B cell (primary cell): ENCODE measurements at regions not wholly inside any gene's neighbourhood (a gene's known extent, or its start where the extent isn't known, plus 50 kb on each side); places are given as distances from the start of the nearest gene placed in this dataset.

Source experiments
- ATAC-seq: fragments of 200-7000 bp; cut with Tn5 transposase; one replicate; pipeline ENCODE4 v1.10.0; 2021; ENCODE audit warnings: low read depth, mild to moderate bottlenecking, moderate number of reproducible peaks, moderate library complexity
- CTCF ChIA-PET: fragments of 350-600 bp; sonication (Branson Sonifier 250); formaldehyde crosslinking; loops from one replicate; lab custom pipeline; 2021; ENCODE audit warnings: antibody characterized with exemption, inconsistent platforms; lab: Charles Lee
- POLR2A ChIA-PET: fragments of 350-600 bp; sonication (Branson Sonifier 250); formaldehyde crosslinking; loops from one replicate; lab custom pipeline; 2021; ENCODE audit warnings: antibody characterized with exemption; lab: Charles Lee
- DNase-seq: peaks from one replicate; pipeline ENCODE4 v3.0.0; 2013
- H2AFZ ChIP-seq: 2 replicates; pipeline ENCODE4 v1.6.1; 2012; ENCODE audit warnings: mild to moderate bottlenecking, low read depth, low read length; ENCODE audit not compliant: insufficient read depth, poor library complexity, severe bottlenecking
- H3K27ac ChIP-seq, 2 donors: 1 replicate in 1 of 2; 2 replicates in 1 of 2; pipeline ENCODE4 v1.5.1; 2012 to 2013; ENCODE audit warnings: low read length in 2 of 2, mild to moderate bottlenecking in 2 of 2, moderate library complexity in 1 of 2
- H3K27me3 ChIP-seq, 4 experiments: fragments of 200-600 bp in 1 of 4; sonication (generic) in 1 of 4; replicated peaks in 1 of 4; 1 replicate in 2 of 4; 2 replicates in 2 of 4; pipeline versions ENCODE4 v1.6.1 to v1.7.0; 2013 to 2016; ENCODE audit warnings: low read length in 3 of 4, mild to moderate bottlenecking in 2 of 4, mixed read lengths in 1 of 4, moderate library complexity in 1 of 4; ENCODE audit not compliant: insufficient read depth in 4 of 4, control insufficient read depth in 3 of 4; ENCODE audit errors: control extremely low read depth in 1 of 4
- H3K36me3 ChIP-seq, 2 experiments: replicated peaks in 1 of 2; 1 replicate in 1 of 2; 2 replicates in 1 of 2; pipeline versions ENCODE4 v1.6.1 to v1.7.1; 2013; ENCODE audit warnings: low read length in 1 of 2; ENCODE audit not compliant: insufficient read depth in 2 of 2, control insufficient read depth in 1 of 2; ENCODE audit errors: control extremely low read depth in 1 of 2, extremely low read depth in 1 of 2
- H3K4me1 ChIP-seq, 2 donors: fragments of 200-600 bp in 1 of 2; sonication (generic) in 1 of 2; 1 replicate in 1 of 2; 2 replicates in 1 of 2; pipeline versions ENCODE4 v1.5.1 to v1.6.1; 2013 to 2017; ENCODE audit warnings: low read length in 2 of 2; ENCODE audit not compliant: control insufficient read depth in 2 of 2, insufficient read depth in 2 of 2
- H3K4me2 ChIP-seq: replicated peaks from 2 replicates; pipeline ENCODE3; 2012; ENCODE audit warnings: mild to moderate bottlenecking, low read depth, low read length; ENCODE audit not compliant: poor library complexity, severe bottlenecking
- H3K4me3 ChIP-seq, 5 experiments: fragments of 200-600 bp in 1 of 5; sonication (generic) in 1 of 5; 1 replicate in 3 of 5; 2 replicates in 2 of 5; pipeline versions ENCODE4 v1.5.1 to v1.7.0; 2011 to 2016; ENCODE audit warnings: low read length in 4 of 5, mild to moderate bottlenecking in 4 of 5, low read depth in 2 of 5, control low read depth in 1 of 5, moderate library complexity in 1 of 5; ENCODE audit not compliant: insufficient read depth in 1 of 5; ENCODE audit errors: control extremely low read depth in 1 of 5, extremely low read depth in 1 of 5
- H3K79me2 ChIP-seq: fragments of 200-600 bp; sonication (generic); one replicate; pipeline ENCODE4 v1.6.0; 2016; ENCODE audit warnings: low read length; ENCODE audit not compliant: control insufficient read depth, insufficient read depth
- H3K9ac ChIP-seq: fragments of 200-600 bp; sonication (generic); 2 replicates; pipeline ENCODE4 v1.6.1; 2017; ENCODE audit warnings: mild to moderate bottlenecking, low read length, moderate library complexity
- H3K9me3 ChIP-seq, 3 donors: one replicate each; pipeline versions ENCODE4 v1.6.1 to v1.7.1; 2013; ENCODE audit warnings: low read length in 2 of 3; ENCODE audit not compliant: control insufficient read depth in 2 of 3, insufficient read depth in 1 of 3; ENCODE audit errors: control extremely low read depth in 1 of 3
- H4K20me1 ChIP-seq: 2 replicates; pipeline ENCODE4 v1.6.0; 2012; ENCODE audit warnings: mild to moderate bottlenecking, low read length; ENCODE audit not compliant: insufficient read depth, control insufficient read depth, poor library complexity, severe bottlenecking
- H3K27ac Mint-ChIP-seq: one replicate; pipeline ENCODE4 v1.8.0; 2021; ENCODE audit warnings: mixed read lengths
- H3K27me3 Mint-ChIP-seq: one replicate; pipeline ENCODE4 v1.8.0; 2021; ENCODE audit warnings: mixed read lengths
- H3K4me1 Mint-ChIP-seq: one replicate; pipeline ENCODE4 v1.8.0; 2021; ENCODE audit warnings: mixed read lengths
- H3K4me3 Mint-ChIP-seq: one replicate; pipeline ENCODE4 v1.8.0; 2021; ENCODE audit warnings: mixed read lengths
- H3K9me3 Mint-ChIP-seq: one replicate; pipeline ENCODE4 v1.8.0; 2022; ENCODE audit warnings: mixed read lengths; ENCODE audit not compliant: insufficient read depth
- EZH2 ChIP-seq: IDR thresholded peaks from 2 replicates; pipeline ENCODE4 v1.6.1; 2012; ENCODE audit warnings: borderline replicate concordance, low read depth, mild to moderate bottlenecking, moderate library complexity, low read length; ENCODE audit not compliant: insufficient read depth, poor library complexity, severe bottlenecking
- whole genome bisulfite sequencing: methylation state at CpG from one replicate; pipeline ENCODE4 v1.1.5; 2013; ENCODE audit warnings: missing lambda C conversion rate; ENCODE audit not compliant: insufficient coverage; 5-methylcytosine and 5-hydroxymethylcytosine counted together
- intact Hi-C: fragments of 100-400 bp; cut with micrococcal nuclease; formaldehyde crosslinking; loops from one replicate; pipeline ENCODE4 v1.10.0; 2022
- TF ChIP-seq, protein P1 (sequence below): fragments of 200-600 bp; IDR thresholded peaks from one replicate; pipeline ENCODE4 v1.8.0; 2022; ENCODE audit warnings: antibody characterized with exemption, mild to moderate bottlenecking

DNA sequence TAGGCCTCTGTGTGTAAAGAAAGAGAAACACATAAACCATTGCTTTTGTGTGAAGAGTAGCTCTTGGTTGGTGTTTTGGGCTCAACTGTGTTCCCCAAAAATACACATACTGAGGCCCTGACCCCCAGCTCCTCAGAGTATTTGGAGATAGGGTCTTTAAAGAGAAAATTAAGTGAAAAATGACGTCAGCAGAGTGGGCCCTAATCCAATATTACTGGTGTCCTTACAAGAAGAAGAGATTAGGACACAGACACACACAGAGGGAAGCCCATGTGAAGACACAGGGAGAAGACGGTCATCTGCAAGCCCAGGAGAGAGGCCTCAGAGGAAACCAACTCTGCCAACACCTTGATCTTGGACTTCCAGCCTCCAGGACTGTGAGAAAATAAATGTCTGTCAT, 76.9 kb upstream of the PGBD5 start:
- peaks cover 20% of the 10 kb centered on the region for H3K27me3 Mint-ChIP-seq
- ATAC-seq, result no peak
- H4K20me1 ChIP-seq, result no peaks in the 10 kb centered on the region
- H3K9me3 Mint-ChIP-seq, result no peaks in the 10 kb centered on the region
- no peaks in the 10 kb centered on the region for H3K79me2 ChIP-seq
- TF ChIP-seq, protein P1, sequence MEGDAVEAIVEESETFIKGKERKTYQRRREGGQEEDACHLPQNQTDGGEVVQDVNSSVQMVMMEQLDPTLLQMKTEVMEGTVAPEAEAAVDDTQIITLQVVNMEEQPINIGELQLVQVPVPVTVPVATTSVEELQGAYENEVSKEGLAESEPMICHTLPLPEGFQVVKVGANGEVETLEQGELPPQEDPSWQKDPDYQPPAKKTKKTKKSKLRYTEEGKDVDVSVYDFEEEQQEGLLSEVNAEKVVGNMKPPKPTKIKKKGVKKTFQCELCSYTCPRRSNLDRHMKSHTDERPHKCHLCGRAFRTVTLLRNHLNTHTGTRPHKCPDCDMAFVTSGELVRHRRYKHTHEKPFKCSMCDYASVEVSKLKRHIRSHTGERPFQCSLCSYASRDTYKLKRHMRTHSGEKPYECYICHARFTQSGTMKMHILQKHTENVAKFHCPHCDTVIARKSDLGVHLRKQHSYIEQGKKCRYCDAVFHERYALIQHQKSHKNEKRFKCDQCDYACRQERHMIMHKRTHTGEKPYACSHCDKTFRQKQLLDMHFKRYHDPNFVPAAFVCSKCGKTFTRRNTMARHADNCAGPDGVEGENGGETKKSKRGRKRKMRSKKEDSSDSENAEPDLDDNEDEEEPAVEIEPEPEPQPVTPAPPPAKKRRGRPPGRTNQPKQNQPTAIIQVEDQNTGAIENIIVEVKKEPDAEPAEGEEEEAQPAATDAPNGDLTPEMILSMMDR, result no peak
- TF ChIP-seq EZH2, result no peak
- H3K4me3 ChIP-seq, result no peak overlapping the region
- H3K4me3 Mint-ChIP-seq, result no peak overlapping the region
- 100% methylated on average over 2 of the region's 2 CpGs for WGBS
- ChIA-PET CTCF (no interaction called here), POLR2A (no interaction called here)
- DNase-seq, result no peak
- H3K27me3 ChIP-seq, result no peaks in the 10 kb centered on the region
- H3K27ac Mint-ChIP-seq, result no peak overlapping the region
- H3K4me2 ChIP-seq, result no peak overlapping the region
- intact Hi-C loops, result no loop called here
- no peaks in the 10 kb centered on the region for H3K36me3 ChIP-seq
- no peak overlapping the region for H3K9ac ChIP-seq
- no peaks in the 10 kb centered on the region for H3K9me3 ChIP-seq
- H3K27ac ChIP-seq, result no peak overlapping the region
- H3K4me1 Mint-ChIP-seq, result peaks cover 11% of the 10 kb centered on the region
- H2AFZ ChIP-seq, result no peak overlapping the region
- H3K4me1 ChIP-seq, result peaks cover 5 to 9% of the 10 kb centered on the region in 2 donors

DNA sequence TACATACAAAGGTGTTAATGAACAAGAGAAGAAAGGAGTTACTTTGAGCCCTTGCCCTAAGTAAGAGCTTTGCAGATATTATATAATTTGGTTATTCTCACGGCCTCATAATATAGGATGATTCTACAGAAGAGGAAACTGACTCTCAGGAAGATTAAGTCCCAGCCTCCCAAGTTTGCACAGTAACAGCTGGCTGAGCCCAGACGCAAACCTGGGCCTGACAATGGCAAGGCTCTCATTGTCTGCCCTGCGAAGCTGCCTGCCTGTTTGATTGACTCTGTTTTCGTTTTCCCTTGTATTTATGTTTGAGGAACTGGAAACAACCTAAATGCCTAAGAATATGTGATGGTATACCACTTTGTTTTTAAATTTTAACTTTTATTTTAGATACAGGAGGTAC, 76.2 kb upstream of the PGBD5 start:
- no peak overlapping the region for H3K4me3 Mint-ChIP-seq
- ChIA-PET POLR2A (no interaction called here), CTCF (no interaction called here)
- H3K4me1 Mint-ChIP-seq, result peaks cover 4% of the 10 kb centered on the region
- intact Hi-C loops, result no loop called here
- H3K27ac Mint-ChIP-seq, result no peak overlapping the region
- H3K9me3 Mint-ChIP-seq, result no peaks in the 10 kb centered on the region
- ATAC-seq (no peak), DNase-seq (no peak)
- Histone ChIP-seq H3K36me3 (no peaks in the 10 kb centered on the region), H3K9ac (no peak overlapping the region), H2AFZ (no peak overlapping the region), H3K79me2 (no peaks in the 10 kb centered on the region), H3K4me2 (no peak overlapping the region), H4K20me1 (no peaks in the 10 kb centered on the region), H3K9me3 (no peaks in the 10 kb centered on the region), H3K4me1 (peaks cover 0 to 2% of the 10 kb centered on the region in 2 donors), H3K4me3 (no peak overlapping the region), H3K27me3 (peaks cover 0 to 2% (median 0%) of the 10 kb centered on the region in 4 experiments), H3K27ac (no peak overlapping the region)
- whole genome bisulfite sequencing, result 70% methylated on average over 2 of the region's 4 CpGs
- peaks cover 25% of the 10 kb centered on the region for H3K27me3 Mint-ChIP-seq
- TF ChIP-seq, protein P1, result no peak
- no peak for TF ChIP-seq EZH2
